HG03103 (cell line): ENCODE measurements at regions not wholly inside any gene's neighbourhood (a gene's known extent, or its start where the extent isn't known, plus 50 kb on each side); places are given as distances from the start of the nearest gene placed in this dataset.

ENCODE experiments used
- ATAC-seq: cut with Tn5 transposase; IDR thresholded peaks from one replicate; pipeline ENCODE4 v1.9.1; 2021; ENCODE audit warnings: low read depth; ENCODE audit not compliant: unreplicated experiment

DNA sequence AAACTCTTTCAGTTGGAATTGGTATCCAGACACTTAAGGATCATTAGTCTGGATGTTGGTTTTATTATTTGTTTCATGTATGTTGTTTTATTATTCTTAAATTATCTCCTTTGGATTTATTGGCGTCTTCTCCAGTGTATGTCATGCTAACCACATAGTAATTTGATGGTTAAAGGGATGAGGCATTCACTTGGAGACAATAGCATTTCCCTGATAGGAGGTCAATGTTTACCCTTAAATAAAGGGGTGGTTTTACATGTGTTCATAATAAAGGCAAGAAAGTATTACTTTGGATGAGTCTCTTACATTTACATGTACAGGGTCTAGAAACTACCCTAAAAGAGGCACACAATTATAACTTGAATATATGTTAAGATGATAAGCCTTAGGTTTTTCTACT lies 51.2 kb upstream of the RNF144B start:
- no peak for ATAC-seq

DNA sequence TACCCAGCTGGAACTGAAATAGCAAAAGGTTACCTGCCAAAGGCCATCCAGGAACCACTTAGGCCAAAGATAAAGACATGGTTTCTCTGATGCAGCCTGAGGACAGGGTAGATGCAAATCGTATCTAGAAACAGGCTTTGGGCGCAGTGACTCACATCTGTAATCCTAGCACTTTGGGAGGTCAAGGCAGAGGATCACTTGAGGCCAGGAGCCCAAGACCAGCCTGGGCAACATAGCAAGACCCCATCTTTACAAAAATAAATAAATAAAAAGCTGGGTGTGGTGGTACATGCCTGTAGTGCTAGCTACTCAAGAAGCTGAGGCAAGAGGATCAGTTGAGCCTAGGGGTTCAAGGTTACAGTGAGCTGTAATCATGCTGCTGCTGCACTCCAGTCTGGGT lies 52.9 kb upstream of the RNF144B start:
- ATAC-seq = no peak

DNA sequence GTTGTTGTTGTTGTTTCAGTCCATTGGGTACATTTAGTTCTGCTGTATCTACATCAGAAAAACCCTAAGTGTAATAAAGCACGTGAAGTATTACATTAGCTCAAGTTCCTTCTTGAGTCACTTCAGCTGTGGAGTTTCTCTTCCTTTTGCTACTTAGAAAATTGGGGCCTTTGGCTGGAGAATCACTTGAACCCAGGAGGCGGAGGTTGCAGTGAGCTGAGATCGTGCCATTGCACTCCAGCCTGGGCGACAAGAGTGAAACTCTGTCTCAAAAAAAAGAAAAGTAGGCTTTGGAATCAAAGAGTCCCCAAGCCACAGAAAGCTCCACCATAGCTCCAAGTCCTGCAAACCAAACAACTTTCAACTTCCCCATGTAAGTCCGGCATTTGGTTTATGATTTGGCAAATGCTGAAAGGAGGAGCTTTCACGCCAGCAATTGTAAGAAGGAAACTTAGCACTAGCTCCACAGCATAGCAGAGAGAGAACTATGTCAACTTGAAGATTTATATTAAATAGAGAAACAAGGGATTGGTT lies 56.5 kb upstream of the RNF144B start:
- no peak for ATAC-seq

DNA sequence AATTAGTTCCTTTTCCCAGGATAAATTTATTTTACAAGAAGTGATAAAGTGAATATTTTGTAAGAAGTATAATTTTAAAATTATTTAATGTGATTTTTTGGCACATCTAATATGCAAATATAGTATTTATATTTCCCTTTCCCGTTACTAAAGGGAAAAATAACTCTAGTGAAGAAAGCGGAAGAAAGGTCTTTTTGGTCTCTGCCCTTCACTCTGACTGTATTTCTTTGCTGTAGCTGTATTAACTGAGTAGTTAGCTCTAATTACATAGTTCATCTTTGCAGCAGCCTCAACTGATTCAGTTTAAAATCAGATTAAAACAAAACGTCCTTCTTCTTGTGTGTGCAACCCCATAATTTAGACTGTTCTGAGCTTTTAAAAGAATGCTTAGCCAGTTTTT lies 57.4 kb upstream of the RNF144B start:
- ATAC-seq = no peak

DNA sequence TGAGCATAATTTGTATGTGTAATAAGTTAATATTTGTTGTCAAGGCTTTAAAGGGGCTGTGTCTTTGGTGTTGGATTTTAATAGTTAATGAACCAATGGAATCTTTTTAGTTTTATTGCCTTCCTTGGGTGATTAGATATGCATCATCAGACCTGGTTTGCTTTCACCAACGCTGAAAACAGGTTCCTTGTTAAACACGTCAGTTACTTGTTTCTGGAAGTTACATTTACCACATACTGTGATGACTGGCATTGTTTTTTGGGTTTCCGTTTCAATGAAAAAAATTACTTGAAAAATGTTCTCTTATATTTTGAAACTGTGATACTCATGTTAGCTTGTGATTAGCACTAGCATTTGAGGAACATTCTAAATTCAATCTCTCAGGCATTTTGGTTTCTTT lies 58.6 kb upstream of the RNF144B start:
- ATAC-seq = no peak

DNA sequence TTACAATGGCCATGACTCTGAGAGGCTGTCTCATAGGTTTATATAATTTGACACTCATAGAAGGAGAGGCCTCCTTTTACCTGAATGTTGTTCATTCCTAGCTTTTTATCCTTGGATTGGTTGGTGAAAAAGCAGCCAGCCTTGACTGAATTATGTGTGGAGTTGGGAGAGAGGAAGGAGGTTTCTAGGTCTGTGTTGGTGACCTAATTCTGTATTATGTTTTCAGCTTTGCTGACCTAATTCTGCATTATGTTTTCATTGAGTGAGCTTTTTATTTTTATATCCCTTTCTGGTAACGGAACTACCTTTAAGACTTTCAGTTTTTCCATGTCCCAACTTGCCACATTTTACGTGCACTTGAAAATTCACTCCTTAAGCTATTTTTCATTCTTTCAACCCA lies 59.1 kb upstream of the RNF144B start:
- no peak for ATAC-seq

DNA sequence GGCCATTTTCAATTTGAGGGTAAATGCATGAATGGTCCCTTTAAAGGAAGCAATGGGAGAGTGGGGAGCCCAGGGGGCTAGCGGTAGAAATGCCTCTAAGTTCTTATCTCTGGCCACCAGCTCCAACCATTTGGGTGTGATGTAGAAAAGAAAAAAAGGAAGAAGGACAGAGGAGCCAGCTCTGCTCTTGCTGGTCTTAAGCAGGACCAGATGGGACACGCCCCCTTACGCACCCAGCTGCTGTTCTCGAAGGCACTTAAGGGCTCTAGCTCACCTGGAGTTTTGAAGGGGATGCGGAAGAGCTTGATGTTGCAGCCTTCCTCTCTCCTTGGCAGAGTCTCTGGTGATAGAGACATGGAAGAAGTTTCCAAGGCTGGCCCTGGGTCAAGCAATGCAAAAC lies 59.5 kb upstream of the RNF144B start:
- ATAC-seq = peak; percentile 55

DNA sequence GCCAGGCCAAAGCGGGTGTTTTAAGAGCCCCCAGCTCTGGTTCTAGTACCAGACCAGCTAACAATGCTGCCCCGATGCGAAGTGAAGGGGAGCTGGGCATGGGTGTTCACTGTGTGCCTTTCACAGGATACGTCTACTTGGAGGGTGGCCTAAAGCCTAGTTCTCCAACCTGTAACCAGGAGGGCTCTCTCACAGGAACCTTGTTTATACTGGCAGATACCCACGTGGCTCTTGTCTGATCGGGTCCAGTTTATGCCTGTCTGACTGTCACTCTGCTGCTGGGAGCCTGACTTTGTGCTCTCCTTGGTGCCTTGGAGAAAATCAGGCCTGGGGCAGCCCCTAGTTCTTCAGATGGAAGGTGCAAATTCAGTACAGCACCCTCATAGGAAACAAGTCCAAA lies 60.2 kb upstream of the RNF144B start:
- no peak for ATAC-seq

DNA sequence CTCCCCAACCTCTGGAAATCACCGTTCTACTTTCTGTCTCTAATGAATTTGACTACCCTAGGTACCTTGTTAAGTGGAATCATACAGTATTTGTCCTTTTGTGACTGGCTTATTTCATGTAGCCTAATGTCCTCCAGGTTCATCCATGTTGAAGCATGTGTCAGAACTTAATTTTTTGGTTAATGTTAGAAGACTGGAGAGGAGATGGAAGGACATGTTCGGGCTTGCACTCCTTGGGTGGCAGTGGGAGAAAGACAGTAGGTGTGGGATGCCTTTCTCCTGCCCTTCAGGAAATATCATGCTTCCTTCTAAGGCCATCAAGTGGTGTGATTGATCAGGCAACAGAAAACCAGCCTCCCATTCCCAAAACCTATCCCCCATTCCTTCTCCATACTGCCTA lies 61.1 kb upstream of the RNF144B start:
- ATAC-seq = no peak

DNA sequence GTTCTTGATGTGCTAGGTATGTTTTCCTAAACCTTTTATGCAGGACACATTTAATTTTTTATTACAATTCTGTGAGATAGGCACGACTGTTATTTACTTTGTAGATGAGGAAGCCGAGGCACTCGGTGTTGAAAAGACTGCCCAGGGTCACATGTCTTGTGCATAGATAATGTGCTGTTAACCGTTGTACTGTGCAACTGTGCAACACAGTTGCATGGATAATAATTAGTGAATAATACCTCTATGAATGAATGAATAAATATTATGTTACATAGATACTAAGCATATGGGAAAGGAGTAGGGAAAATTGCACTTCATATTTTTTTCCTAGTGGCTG lies 60.3 kb upstream of the DEK start:
- ATAC-seq = no peak

DNA sequence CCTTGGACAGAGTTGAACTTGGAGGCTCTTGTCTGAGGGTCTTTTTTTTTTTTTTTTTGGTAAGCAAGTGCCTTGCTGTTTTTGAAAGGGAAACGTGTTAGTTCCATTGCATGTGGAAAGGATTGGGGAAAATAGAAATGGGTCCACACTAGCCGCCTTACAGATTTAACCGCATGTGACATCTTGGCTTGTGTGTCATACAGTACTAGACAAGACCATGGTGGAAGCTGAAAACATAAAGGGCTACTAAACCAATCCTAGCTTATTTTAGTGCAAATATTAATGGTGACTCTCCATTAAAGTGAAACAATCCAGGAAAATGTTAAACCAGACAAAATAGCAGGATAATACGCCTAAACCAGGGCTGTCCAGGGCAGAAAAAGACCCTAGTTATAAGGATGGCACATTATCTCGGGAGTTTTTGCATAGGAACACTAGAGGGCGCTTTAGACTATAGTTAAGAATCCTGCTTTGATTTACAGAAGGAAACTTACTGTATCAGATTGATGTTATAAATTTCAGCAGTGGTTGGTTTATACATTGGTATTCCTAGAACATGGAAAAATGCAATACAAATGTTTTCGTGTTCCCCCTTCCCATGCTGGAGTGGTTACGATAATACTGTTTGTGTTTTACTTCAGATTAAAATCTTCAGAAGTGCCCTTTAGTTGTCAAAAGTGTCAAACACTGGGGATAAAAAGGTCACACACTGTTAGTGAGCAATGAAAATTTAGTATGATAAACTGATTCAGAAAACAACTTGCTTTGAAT lies 59.8 kb upstream of the DEK start:
- peak; percentile 58 for ATAC-seq

DNA sequence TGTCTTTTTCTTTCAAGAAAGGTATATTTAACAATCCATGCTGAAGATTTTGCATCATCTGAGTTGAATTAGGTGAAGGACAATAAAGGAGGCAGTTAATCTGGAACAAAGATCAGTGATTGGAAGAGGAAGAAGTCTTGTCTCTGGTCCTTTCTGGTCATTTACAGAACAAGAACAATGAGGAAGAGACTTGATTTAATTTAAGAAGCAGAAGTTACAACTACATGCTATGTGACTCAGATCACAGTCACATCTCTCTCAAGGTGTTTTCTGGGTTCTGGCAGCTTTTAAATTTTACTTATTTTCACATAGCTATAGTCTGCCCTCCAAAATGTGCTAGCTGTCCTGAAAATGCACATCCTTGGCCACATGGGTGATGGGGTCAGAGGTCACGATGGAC lies 53.5 kb upstream of the DEK start:
- ATAC-seq = no peak

DNA sequence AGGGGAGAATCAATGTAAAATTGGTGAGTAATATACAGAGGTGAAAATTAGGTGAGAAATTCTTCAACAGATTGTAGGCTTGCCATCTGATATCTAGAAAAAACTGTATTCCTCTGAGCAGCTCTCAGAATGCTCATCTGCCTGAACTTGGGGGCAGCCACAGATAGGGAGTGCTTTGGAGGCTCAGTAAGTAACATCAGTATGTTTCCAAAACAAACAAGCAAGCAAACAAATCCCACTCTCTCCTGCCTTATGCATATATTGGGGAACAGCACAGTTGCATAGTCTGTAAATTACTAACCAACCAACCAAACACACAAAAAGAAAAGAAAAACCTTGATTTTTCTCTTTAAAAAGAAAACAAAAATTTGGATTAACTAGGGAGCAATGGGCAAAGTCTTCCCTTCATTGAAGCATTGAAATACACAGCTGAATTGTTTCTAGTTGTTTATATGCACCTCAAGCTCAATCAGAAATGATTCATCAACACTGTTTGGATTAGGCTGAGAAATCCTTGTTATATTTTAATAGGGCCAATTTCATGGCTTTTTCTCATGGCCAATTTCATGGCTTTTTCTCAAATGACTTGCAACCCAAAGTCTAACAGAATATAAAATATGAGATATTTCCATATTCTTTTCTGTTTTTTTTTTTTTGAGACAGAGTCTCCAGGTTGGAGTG lies 50.1 kb upstream of the DEK start:
- ATAC-seq = no peak
